GM21515 (cell line): ENCODE measurements at regions not wholly inside any gene's neighbourhood (a gene's known extent, or its start where the extent isn't known, plus 50 kb on each side); places are given as distances from the start of the nearest gene placed in this dataset.

Experiments
- ATAC-seq: cut with Tn5 transposase; IDR thresholded peaks from one replicate; pipeline ENCODE4 v1.9.1; 2021; ENCODE audit not compliant: unreplicated experiment

DNA sequence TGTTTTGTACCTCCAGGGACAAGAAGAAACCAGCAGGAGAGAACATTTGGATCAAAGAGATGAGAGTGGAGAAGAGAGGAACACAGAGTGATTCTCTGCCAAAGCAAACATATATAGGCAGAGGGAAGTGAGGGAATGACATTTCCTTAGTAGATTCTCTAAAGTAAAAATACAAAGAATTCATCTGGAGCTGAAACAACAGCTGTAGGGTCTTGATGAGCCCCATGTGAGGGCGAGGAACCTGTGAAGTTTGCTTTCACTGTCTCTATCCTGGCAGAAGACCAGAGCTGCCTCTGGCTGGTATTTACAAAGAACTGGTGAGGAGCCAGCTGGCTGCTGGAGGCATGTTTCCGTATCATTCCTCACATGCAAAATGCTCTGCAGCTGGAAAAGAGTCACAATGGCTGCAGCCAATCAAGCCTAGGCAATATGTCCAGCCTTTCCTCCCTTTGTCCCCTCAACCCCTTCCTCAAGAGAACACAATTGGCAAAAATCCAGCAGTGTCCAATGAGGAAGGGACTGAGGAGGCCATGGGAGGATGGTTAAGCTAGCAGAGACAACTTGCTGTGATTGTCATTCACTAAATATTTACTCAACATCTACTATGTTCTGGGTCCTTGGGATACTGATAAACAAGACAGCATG lies 122.5 kb downstream of the PHLDA1 start:
- ATAC-seq = no peak

DNA sequence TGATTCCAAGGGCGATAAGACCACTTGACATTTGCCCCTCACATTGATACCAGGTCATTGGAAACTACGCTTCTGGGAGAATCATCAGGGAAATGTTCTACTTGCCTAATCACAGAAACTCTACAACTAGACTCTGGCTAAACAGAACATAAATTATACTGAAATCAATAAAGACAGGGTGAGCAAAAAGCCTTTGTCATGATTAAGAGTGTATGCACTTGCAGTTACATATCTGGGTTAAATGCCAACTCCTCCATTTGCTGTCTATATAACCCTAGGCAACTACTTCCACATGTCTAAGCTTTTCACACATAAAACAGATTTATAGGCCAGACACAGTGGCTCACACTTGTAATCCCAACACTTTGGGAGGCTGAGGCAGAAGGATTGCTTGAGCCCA lies 125.7 kb downstream of the PHLDA1 start:
- no peak for ATAC-seq

DNA sequence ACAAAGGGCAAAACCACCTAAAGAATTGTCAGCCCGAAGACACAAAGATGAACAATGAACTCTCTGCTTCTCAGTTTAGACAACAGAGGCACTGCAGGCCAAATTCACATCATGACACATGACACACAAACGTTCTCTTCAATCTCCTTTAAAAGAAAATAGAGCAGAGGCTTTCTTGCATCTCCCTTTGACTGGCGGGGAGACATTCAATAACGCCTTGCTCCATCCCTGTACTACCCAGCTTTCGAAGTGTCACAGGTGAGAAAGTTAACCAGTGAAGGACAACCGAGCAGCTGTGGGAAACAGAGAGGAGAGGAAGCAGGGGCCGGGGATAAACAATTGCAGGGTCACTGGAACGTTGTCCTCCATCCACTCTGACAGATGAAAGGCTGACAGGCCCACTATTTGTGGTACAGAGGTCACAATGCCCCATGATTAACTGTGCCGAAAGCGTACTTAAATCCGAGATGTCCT lies 130.8 kb downstream of the PHLDA1 start:
- ATAC-seq = no peak

DNA sequence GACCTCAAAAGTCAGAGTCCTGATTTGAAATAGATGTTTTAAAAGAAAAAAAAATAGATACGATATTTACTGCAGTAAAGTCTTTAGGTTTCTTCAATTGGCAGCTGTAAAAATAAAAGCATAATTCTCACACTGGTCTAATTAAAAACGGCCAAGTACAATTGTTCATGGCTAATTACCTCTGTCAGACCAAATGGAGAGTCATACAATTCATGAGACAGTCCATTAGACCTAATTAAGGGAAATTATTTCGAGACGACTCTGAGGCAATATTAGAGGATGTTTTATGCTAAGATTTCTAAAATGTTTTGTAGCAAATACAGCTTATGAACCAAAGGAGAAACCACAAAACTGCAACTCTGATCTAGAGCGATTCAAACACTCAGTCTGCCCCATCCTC lies 131.3 kb downstream of the PHLDA1 start:
- no peak for ATAC-seq

DNA sequence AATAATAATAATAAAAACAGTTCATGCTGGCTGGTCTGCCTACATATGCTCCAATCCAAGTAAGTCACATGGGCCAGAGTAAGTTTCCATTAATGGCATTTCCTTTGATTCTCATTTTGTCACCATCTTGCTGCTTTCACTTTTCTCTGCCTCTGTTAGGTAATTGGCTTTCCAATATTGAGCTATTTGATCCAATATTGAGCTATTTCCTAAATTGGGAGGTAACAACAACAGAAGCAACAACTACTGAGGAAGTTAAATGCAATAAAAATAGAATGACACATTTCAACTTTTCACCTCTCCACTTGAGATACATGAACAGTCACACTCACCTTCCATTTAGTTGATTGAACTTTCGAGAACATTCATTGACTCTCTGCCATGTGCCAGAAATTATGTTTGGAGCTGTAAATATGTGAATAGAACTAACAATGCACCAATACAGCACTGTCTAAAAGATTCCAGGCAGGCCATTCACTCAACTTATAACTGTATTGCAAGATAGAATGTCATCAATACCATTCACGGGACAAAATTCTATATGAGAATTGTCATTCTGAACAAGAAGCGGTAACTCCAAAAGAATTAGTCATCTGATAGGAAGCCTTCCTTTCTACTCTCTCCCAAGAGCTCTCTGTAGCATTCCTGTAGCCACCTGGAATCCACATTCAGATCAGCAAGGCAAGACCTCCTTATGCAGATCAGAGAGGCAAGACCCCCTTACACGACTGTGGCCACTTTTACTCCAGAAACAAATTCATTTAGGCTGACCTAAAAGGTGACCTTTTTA lies 136.4 kb downstream of the PHLDA1 start:
- no peak for ATAC-seq

DNA sequence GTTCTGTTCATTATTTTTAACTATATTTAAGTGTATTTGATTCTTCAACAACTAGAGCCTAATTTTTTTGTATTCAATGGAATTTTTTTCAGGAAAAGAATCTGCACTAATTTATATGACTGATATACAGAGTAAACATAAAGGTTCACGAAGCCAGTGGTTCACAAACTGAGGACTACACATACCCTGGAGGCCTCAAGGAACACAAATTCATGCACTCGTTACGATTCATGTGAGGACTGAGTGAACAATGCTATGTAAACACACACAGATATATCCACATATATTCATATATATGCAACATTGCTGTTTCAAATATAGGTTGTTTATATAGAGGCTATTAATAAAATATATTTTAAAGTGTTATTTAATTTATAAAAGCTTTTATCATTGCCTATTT lies 137.8 kb downstream of the PHLDA1 start:
- no peak for ATAC-seq

DNA sequence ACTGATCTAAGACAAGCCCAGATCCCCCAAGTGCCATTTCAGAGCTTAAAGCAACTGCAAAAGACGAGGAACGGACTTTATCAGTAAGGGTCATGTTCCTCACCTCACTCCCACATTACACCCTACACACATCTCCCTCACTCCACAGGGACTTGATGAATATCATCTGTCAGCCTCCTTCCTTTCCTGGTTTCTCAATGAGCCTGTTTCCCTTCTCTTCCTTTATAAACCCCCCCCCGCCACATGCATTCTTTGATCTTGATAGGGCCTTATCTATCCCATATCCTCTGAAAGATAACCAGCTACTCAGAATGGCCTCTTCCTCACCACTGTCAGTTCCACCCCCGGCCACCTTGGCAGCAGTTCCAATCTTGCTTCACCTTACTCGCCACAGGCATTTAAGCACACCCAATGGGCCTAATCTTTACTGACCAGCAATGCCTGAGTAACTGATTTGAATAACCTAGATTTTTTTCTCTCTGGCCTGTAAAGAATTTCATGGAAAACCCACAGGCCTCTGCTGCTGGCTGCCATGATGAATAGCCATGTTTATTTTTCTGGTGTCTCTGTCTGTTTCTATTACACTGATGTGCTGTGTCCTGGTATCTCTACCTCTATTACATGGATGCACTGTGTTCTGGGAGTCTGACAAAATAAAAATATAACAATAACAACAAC lies 138.7 kb downstream of the PHLDA1 start:
- ATAC-seq = no peak

DNA sequence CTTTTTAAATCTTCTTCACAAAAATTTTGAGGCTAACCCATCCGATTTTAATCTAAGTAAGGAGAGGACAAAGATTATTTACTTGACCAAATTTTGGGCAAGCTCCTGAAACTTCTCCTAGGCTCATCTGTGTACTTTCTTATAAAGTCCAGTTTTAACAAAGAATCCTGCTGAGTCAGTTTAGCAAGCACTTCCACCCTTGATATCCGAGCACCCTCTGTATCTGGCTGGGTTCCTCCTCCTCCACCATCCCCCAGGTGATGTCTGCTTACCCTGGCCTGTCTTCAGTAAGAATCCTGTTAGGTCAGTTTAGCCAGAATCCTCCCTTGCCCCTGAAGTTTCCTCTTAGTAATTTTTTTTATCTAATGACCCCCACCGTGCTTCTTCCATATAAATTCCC lies 140.5 kb downstream of the PHLDA1 start:
- no peak for ATAC-seq

DNA sequence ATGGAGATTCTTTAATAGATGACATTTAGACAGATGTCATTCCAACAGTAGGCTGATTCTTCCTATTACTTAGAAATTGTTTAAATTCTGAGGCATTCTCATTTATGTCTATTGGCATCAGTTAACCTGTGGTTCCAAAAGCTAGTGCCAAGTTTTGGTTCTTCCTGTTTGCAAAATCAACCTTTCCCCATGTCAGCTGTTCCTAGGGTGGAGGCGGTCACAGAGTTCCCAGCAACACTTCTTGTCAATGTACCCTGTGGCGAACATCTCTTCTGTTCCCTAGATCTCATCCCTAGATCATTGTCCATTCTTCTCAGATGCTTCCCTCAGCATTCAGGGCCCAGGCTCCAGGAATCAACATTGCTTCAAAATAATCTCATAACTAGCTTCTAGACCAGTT lies 140.9 kb downstream of the PHLDA1 start:
- ATAC-seq = no peak

DNA sequence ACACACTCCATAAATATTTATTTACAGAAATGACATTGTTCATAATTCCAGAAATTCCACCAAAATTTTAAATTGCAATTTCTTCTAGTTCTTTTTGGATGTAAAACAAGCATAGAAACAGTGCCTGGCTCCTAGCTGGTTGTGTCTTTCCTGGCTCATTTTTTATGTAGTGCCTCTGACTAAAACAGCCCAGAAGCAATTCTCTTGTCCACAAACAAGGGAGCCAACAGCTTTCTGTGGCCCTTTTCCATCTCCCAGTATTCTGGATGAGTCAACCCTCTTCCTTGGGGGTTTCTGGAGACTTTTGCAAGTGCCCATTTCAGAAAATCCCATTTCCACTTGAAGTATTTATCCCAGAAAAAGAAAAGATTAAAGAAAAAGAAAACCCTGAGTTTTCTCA lies 141.4 kb downstream of the PHLDA1 start:
- no peak for ATAC-seq

DNA sequence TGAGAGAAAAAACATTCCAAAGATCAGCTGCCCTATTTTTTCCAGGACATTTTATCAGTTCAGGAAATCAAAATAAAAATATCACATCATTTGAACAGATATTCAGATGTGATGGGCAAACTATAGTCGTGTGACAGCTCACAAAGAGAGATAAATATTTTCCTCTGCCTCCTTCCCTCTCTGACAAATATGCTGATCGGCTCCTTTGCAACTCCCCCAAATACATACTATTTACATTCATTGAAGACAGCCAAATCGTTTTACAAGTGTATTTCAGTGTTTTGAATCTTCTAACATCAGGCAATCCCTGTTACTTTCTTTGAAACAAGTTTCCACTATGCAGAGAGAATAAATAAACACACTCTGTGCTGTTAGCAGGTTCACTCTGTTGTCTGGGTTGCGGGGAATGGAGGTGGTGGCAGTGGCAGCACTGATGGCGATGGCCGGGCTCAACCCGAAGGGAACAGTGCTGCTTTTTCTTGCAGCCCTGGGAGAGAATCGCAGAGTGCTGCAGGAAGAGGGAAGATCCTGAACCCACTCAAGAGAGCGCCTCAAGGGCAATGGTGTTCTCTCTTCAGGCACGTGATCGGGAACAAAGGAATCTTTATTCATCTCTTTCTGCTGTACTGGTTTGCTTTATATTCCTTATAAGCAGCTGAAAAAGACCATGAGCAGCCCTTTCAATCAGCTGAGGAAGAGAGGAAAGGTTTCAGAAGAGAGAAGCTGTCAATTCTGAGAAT lies 142.5 kb downstream of the PHLDA1 start:
- ATAC-seq = no peak

DNA sequence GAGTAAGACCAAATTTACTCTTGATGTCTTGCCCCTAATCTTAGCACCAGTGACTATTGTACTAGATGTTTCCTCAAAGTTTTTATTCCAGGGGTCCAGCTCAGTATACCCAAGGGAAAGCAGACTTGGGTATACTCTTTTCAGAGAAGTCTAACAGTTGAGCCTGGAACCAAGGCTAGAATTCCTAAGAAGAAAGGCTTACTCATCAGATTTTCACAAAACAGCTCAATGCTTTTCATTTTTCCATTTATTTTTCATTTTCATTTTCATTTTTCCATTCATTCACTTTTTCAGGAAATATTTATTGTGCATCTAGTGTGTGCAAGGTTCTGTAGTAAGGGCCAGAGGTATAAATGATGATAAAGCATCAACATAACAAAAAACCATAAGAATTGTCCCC lies 143.2 kb downstream of the PHLDA1 start:
- ATAC-seq = no peak

DNA sequence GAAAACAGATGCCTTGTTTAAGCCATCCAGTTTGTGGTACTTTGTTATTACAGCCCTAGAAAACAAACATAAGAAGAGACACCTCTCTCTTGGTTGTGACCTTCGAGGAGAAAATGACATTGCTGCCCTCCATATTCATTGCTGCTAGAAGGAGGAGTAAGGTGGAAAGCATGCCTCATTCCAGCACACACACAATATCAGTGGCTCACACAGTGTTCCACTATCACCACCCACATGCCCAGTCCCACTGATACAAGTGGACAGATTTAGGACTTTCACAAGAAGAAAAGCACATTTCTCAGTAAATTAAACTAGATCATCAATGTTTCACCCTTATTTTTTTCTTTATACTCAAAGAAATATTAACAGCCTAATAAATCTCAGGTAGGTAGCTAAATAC lies 143.6 kb downstream of the PHLDA1 start:
- ATAC-seq = no peak

DNA sequence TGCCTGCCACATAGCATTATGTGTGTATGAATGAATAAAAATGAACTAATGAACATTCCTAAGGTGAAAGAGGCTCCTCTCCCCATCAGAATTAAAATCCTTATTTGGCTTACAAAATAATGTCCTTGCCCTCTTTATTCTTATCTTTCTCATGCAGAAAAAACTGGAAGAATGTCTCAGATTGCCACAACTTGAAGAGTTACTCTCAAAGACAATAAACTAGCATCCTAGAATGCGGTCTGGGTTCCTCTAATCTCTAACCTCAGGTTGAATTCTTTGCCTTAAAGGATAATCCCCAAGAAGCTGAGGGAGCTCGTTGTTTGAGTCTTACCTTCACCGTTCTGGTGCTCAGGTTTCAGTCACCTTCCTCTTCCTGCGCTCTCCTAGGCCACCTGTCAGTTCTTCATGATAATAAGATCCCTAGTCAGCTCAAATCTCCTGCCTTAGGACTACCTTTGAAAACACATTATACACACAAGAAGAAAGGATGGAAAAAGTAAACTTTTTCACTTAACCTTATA lies 147.1 kb downstream of the PHLDA1 start:
- no peak for ATAC-seq

DNA sequence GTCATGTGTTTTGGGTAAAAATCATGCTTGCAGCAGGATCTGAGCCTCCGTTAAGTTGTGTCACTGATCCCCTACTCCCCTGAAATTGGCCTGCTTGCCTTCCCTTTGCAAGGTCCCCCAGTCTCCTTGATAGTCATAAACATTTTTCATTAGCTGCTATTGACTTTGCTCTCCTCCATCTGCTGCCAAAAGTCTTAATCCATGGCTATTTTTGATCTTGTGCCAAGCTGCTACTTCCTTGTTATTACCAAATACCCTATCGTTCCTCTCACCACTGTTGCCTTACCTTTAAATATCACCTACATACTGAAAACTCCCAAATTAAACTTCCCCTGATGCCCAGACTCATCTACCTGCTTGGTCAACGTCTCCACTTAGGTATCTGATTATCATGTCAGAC lies 148.3 kb downstream of the PHLDA1 start:
- ATAC-seq = no peak

DNA sequence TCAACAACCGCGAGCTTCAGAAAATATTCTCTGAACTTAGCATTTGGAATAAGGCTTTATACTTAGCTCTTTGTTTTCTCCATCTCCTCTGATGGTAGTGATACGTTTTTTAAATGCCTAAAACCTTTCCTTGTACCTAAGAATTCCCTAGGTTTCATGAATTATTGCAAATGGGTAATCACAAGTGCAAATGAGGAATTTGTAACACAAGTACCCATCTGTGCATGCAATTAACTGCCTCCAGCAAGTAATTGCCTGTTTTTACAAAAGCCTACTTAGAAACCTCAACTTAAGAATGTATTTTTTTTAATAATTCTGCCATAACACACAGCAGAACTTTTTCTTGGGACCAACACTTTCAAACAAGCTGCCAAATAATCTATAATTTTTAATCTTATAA lies 149.2 kb downstream of the PHLDA1 start:
- no peak for ATAC-seq

DNA sequence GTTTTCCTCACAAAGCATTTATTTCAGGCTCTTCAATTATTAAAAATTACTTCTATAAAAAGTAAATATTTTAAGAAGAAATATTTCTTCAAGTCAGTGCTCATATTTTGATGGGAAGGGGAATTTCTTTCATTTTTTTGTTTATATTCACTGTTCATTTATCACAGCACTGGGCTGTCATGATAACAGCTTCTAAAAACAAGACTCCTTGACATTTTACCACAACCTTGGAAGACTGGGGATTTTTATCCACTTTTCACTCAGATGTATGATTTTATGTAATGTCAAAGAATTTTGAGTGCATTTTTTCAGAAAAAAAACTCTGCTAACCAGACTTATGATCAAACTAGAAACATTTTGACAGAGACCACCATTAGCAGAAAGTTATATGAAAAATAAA lies 149.7 kb downstream of the PHLDA1 start:
- no peak for ATAC-seq

DNA sequence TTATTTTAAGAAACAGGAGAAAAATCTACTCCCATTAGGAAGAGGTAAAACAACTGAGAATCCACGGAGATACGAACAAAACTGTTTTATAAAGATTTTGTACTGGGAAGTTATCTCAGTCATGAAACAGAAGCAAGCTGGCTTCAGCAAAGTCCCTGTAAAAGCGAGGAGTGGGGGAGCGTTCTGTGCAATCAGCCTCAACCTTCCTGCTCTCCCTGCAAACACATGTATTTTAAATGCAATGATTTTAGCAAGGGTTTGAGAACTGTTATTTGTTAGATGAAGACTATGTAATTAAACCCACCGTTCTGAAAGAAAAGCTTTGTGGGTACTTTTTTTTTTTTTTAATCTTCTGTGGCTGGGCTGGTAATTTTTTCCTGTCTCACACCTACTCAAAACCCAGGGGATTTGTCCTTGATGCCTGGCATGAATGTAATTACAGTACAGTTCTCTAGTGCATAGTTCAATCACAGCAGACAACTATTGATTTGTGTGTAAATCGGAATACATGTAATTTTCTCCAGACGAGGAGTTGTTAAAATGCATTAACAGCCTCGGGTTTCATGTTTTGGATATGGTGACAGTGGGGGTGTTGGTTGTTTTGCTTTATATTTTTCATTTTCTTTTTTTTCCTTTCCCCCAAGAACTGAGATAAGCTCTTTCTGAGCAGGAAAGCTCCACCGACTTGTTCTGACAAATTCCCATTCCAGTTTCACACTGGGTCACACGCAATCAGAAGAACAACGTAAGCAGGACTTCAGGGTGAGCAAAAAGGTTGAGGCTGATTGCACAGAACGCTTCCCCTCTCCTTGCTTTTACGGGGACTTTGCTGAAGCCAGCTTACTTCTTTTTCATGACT lies 153.6 kb downstream of the PHLDA1 start:
- ATAC-seq = no peak

DNA sequence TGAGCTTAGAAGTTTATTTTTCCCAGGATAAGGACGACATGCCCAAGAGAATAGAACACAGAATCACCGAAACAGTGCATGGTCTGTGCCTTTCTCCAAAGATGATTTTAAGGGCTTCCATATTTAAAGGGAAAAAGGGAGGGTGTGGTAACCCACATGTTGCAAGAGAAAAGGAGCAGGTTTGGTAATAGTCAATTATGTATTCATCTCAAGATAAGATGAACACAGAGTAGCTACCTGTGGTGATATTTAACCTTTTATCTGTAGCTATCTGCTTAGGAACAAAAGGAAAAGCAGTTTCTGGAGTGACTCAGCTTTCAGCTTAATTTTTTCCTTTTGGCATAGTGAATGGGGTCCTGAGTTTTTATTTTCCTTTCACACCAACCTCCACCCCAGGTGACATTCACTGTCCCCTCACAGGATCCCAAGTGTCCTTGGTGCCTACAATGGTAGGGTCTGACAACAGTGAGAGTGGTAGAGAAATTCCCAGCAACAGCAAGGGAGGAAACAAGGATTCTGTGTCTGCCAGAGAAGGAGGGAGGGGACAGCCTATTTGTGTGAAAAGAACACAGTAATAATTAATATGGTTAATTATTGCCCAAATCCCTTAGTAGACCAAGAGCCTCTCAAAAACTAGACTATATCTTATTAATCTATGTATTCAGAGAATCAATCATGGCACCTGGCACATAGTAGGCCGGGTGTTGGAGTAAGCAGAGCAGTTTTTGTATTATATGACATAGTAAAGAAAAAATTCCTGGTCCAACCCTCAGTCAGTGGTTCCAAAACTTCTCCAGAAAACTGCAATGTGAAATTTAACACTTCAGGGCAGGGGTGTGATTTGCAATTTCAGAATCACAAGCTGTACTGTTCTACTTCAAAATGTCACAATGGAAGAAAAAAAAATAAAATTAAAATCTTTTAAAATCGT lies 154.5 kb downstream of the PHLDA1 start:
- ATAC-seq = no peak
